ENCODE measurements at regions not wholly inside any gene's neighbourhood (a gene's known extent, or its start where the extent isn't known, plus 50 kb on each side); places are given as distances from the start of the nearest gene placed in this dataset.

DNA sequence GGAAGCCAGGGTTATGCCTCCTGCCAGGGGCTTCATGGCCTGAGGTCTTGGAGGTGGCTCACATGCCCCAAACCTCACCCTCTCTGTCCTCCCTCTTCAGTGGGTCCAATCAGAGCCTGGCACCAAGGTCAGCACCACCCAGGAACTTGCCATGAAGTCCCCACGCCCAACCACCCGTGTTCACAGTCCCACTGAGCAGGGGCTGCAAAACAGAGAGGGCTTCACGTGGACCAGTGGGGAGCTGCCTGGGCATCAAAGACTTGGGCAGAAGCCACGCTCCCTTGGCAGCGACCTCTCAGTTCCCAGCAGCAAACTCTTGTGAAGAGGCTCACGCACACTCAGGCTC is 425.8 kb upstream of the B3GAT1 start:
- no peak for ATAC-seq (ENCODE audit: low FRiP score in 2 of 2)
- 62 to 80% methylated on average over 2 to 6 of the region's 6 CpGs for WGBS, 2 donors
- Histone ChIP-seq H3K9me3 (no peaks in the 10 kb centered on the region), H3K36me3 (no peaks in the 10 kb centered on the region), H3K27me3 (no peaks in the 10 kb centered on the region), H3K4me3 (no peak overlapping the region), H3K4me1 (no peaks in the 10 kb centered on the region), H3K27ac (no peak overlapping the region)
- no peak for TF ChIP-seq EP300 (IDR thresholded peaks at IDR 0.05)
- no peak for TF ChIP-seq POLR2A (IDR thresholded peaks at IDR 0.05)
- TF ChIP-seq POLR2AphosphoS5 (IDR thresholded peaks at IDR 0.05), result no peak
- TF ChIP-seq CTCF (IDR thresholded peaks at IDR 0.05), result no peak
- DNase-seq, result no peak

GRCh38 chr11:134837166-134837886 is 425.3 kb upstream of the B3GAT1 start:
- DNase-seq, result no peak
- Histone ChIP-seq H3K9me3 (no peaks in the 10 kb centered on the region), H3K4me3 (no peak overlapping the region), H3K27me3 (no peaks in the 10 kb centered on the region), H3K4me1 (no peaks in the 10 kb centered on the region), H3K27ac (no peak overlapping the region), H3K36me3 (no peaks in the 10 kb centered on the region)
- no peak for TF ChIP-seq EP300 (IDR thresholded peaks at IDR 0.05)
- TF ChIP-seq CTCF (IDR thresholded peaks at IDR 0.05), result no peak
- TF ChIP-seq POLR2AphosphoS5 (IDR thresholded peaks at IDR 0.05), result no peak
- no peak for TF ChIP-seq POLR2A (IDR thresholded peaks at IDR 0.05)
- WGBS, 2 donors, result 64 to 74% methylated on average over 4 to 7 of the region's 7 CpGs
- no peak for ATAC-seq (ENCODE audit: low FRiP score in 2 of 2)

DNA sequence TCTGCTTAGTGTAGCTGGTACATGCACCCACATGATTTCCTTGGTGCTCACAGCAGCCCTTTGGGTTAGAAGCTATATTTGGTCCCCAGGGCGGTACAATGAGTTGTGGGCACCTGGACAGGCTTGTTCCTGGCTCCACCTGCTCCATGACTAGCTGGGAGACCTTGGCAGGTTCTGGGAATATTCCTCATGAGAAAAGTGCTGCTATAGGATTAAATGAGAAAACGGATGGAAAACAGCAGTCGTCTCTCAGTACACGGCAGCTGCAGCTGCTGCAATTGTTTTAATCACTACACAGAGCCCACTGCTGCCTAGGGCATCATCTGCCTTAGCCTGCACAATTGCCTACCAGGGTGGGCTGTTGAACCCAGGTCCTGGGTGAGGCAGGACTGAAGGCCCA is 424.5 kb upstream of the B3GAT1 start:
- 55 to 73% methylated on average over 4 of the region's 4 CpGs for WGBS, 2 donors
- DNase-seq, result no peak
- ATAC-seq (ENCODE audit: low FRiP score in 2 of 2), result no peak
- Histone ChIP-seq H3K36me3 (no peaks in the 10 kb centered on the region), H3K27ac (no peak overlapping the region), H3K9me3 (no peaks in the 10 kb centered on the region), H3K27me3 (no peaks in the 10 kb centered on the region), H3K4me1 (no peaks in the 10 kb centered on the region), H3K4me3 (no peak overlapping the region)
- no peak for TF ChIP-seq POLR2AphosphoS5 (IDR thresholded peaks at IDR 0.05)
- TF ChIP-seq CTCF (IDR thresholded peaks at IDR 0.05), result no peak
- no peak for TF ChIP-seq POLR2A (IDR thresholded peaks at IDR 0.05)
- no peak for TF ChIP-seq EP300 (IDR thresholded peaks at IDR 0.05)

DNA sequence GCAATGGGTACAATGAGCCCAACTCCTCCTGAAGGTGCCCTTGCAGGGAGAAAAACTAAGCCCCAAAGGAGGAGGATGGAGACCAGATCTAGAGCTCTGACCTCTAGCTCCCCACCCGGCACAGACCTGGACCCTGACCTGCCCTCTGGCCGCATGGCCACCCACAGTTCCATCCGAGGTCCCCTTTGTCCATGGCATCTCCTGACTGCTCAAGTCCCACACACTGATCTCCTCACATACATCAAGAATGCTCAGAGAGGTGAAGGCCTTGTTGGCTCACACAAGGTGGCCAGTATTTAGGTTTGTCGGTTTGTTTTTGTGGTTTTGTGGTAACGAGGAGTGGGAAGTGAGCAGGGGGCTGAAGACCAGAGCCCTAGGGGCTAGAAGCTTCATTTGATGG is 423.5 kb upstream of the B3GAT1 start:
- no peak for TF ChIP-seq EP300 (IDR thresholded peaks at IDR 0.05)
- no peak for TF ChIP-seq CTCF (IDR thresholded peaks at IDR 0.05)
- no peak for TF ChIP-seq POLR2A (IDR thresholded peaks at IDR 0.05)
- no peak for TF ChIP-seq POLR2AphosphoS5 (IDR thresholded peaks at IDR 0.05)
- 73 to 86% methylated on average over 5 of the region's 5 CpGs for WGBS, 2 donors
- no peak for DNase-seq

DNA sequence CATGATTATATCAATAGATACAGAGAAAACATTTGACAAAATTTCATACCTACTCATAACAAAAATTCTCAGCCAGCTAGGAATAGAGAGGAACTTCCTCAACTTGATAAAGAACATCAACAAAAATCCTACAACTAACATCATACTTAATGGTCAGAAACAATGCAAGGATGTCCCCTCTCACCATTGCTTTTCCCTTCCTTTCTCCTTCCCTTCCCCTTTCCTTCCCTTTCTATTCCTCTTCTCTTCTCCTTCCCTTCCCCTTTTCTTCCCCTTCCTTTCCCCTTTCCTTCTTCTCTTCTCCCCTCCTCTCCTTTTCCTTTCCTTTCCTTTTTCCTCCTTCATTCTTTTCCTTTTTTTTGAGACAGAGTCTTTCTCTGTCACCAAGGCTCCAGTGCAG is 418.3 kb upstream of the B3GAT1 start:
- no peaks in the 10 kb centered on the region for H3K36me3 ChIP-seq
- no peak overlapping the region for H3K27ac ChIP-seq
- DNase-seq (no peak), ATAC-seq (ENCODE audit: low FRiP score in 2 of 2) (no peak)
- H3K9me3 ChIP-seq, result no peaks in the 10 kb centered on the region
- H3K4me3 ChIP-seq, result no peak overlapping the region
- no peaks in the 10 kb centered on the region for H3K4me1 ChIP-seq
- H3K27me3 ChIP-seq, result no peaks in the 10 kb centered on the region
- TF ChIP-seq EP300 (IDR thresholded peaks at IDR 0.05), result no peak
- TF ChIP-seq POLR2AphosphoS5 (IDR thresholded peaks at IDR 0.05), result no peak
- TF ChIP-seq CTCF (IDR thresholded peaks at IDR 0.05), result no peak
- TF ChIP-seq POLR2A (IDR thresholded peaks at IDR 0.05), result no peak

More for the DNA sequence above, 423.5 kb upstream of the B3GAT1 start:
- no peak overlapping the region for H3K4me3 ChIP-seq
- ATAC-seq (ENCODE audit: low FRiP score in 2 of 2), result no peak
- no peak overlapping the region for H3K27ac ChIP-seq
- no peaks in the 10 kb centered on the region for H3K36me3 ChIP-seq
- no peaks in the 10 kb centered on the region for H3K27me3 ChIP-seq
- no peaks in the 10 kb centered on the region for H3K4me1 ChIP-seq
- H3K9me3 ChIP-seq, result no peaks in the 10 kb centered on the region
